IMR-90 (cell line): ENCODE measurements at regions not wholly inside any gene's neighbourhood (a gene's known extent, or its start where the extent isn't known, plus 50 kb on each side); places are given as distances from the start of the nearest gene placed in this dataset.

Experiments
- ATAC-seq: fragments of 200-7000 bp; cut with Tn5 transposase; 2 replicates; pipeline ENCODE4 v1.9.1; 2020; ENCODE audit warnings: low read depth, mild to moderate bottlenecking, moderate library complexity
- BruUV-seq: library from RNA; stranded (reverse); fragments of 400-500 nt; replicated peaks from 2 replicates; lab custom pipeline; 2021; lab: Mats Ljungman, UMichigan
- CTCF ChIA-PET: fragments of 300-600 bp; formaldehyde crosslinking; extraction: SDS; loops from one replicate; lab custom pipeline; 2021; ENCODE audit warnings: antibody characterized with exemption; lab: Yijun Ruan, JAX
- POLR2A ChIA-PET: fragments of 300-600 bp; sonication (Branson Sonifier 250); formaldehyde crosslinking; loops from one replicate; lab custom pipeline; 2022; ENCODE audit warnings: antibody characterized with exemption; ENCODE audit not compliant: unreplicated experiment; lab: Charles Lee
- DNase-seq: peaks from one replicate; pipeline ENCODE4 v3.0.0; 2013
- H2AFZ ChIP-seq: replicated peaks from 2 replicates; pipeline ENCODE3; 2013; ENCODE audit warnings: low read length, mild to moderate bottlenecking; ENCODE audit not compliant: poor library complexity
- H2AK5ac ChIP-seq: 2 replicates; pipeline ENCODE4 v1.6.1; 2013; ENCODE audit warnings: low read depth, low read length, inconsistent platforms
- H2AK9ac ChIP-seq: replicated peaks from 2 replicates; pipeline ENCODE3; 2013; ENCODE audit warnings: mild to moderate bottlenecking, low read depth, low read length, moderate library complexity; ENCODE audit not compliant: poor library complexity
- H2BK120ac ChIP-seq: 2 replicates; pipeline ENCODE4 v1.6.1; 2013; ENCODE audit warnings: low read depth, low read length, inconsistent platforms
- H2BK15ac ChIP-seq: 3 replicates; pipeline ENCODE4 v1.6.1; 2013; ENCODE audit warnings: low read depth, low read length, inconsistent platforms
- H2BK20ac ChIP-seq: 2 replicates; pipeline ENCODE4 v1.6.1; 2013; ENCODE audit warnings: low read depth, mild to moderate bottlenecking, inconsistent platforms, low read length, moderate library complexity
- H2BK5ac ChIP-seq: 2 replicates; pipeline ENCODE4 v1.6.1; 2013; ENCODE audit warnings: mild to moderate bottlenecking, low read depth, low read length, inconsistent platforms; ENCODE audit not compliant: poor library complexity, severe bottlenecking
- H3K14ac ChIP-seq: replicated peaks from 2 replicates; pipeline ENCODE4 v1.6.1; 2013; ENCODE audit warnings: low read depth, low read length, inconsistent platforms
- H3K18ac ChIP-seq: 2 replicates; pipeline ENCODE4 v1.6.1; 2013; ENCODE audit warnings: low read depth, low read length, control low read depth
- H3K23ac ChIP-seq: 2 replicates; pipeline ENCODE4 v1.6.1; 2013; ENCODE audit warnings: low read depth, low read length, inconsistent platforms
- H3K27ac ChIP-seq: 2 replicates; pipeline ENCODE4 v1.5.1; 2013; ENCODE audit warnings: mild to moderate bottlenecking, control low read depth, low read length; ENCODE audit not compliant: insufficient read depth
- H3K27me3 ChIP-seq: 2 replicates; pipeline ENCODE4 v1.6.1; 2013; ENCODE audit warnings: low read length; ENCODE audit not compliant: control insufficient read depth, insufficient read depth
- H3K36me3 ChIP-seq: 2 replicates; pipeline ENCODE4 v1.6.1; 2013; ENCODE audit warnings: low read length, mixed read lengths; ENCODE audit not compliant: control insufficient read depth, insufficient read depth
- H3K4ac ChIP-seq: 2 replicates; pipeline ENCODE4 v1.6.1; 2013; ENCODE audit warnings: low read depth, low read length, inconsistent platforms
- H3K4me1 ChIP-seq: 2 replicates; pipeline ENCODE4 v1.6.1; 2013; ENCODE audit warnings: low read length, mixed read lengths; ENCODE audit not compliant: control insufficient read depth, insufficient read depth
- H3K4me2 ChIP-seq: 2 replicates; pipeline ENCODE4 v1.6.1; 2013; ENCODE audit warnings: low read depth, mild to moderate bottlenecking, control low read depth, low read length, moderate library complexity
- H3K4me3 ChIP-seq: 2 replicates; pipeline ENCODE4 v1.5.1; 2013; ENCODE audit warnings: low read depth, mild to moderate bottlenecking, control low read depth, low read length, moderate library complexity; ENCODE audit not compliant: insufficient read depth
- H3K56ac ChIP-seq: 2 replicates; pipeline ENCODE4 v1.6.1; 2013; ENCODE audit warnings: low read length, inconsistent platforms; ENCODE audit not compliant: insufficient read depth; ENCODE audit errors: extremely low read depth
- H3K79me1 ChIP-seq, 2 experiments: 2 replicates each; pipeline ENCODE4 v1.6.1; 2013; ENCODE audit warnings: low read length in 2 of 2, inconsistent platforms in 1 of 2, low read depth in 1 of 2
- H3K9ac ChIP-seq: 2 replicates; pipeline ENCODE4 v1.6.1; 2013; ENCODE audit warnings: low read depth, low read length, control low read depth
- H3K9me1 ChIP-seq: 2 replicates; pipeline ENCODE4 v1.6.1; 2013; ENCODE audit warnings: low read length, inconsistent platforms; ENCODE audit not compliant: insufficient read depth
- H3K9me3 ChIP-seq: 2 replicates; pipeline ENCODE4 v1.6.1; 2013; ENCODE audit warnings: low read length; ENCODE audit not compliant: control insufficient read depth, insufficient read depth
- H4K20me1 ChIP-seq: 2 replicates; pipeline ENCODE4 v1.6.1; 2013; ENCODE audit warnings: low read length, inconsistent platforms; ENCODE audit not compliant: insufficient read depth
- H4K5ac ChIP-seq: 2 replicates; pipeline ENCODE4 v1.6.1; 2013; ENCODE audit warnings: mild to moderate bottlenecking, low read depth, low read length, control low read depth
- H4K8ac ChIP-seq, 2 experiments: 2 replicates each; pipeline ENCODE4 v1.6.1; 2013; ENCODE audit warnings: low read depth in 2 of 2, low read length in 2 of 2, control low read depth in 1 of 2, inconsistent platforms in 1 of 2
- H4K91ac ChIP-seq: 2 replicates; pipeline ENCODE4 v1.6.1; 2013; ENCODE audit warnings: low read depth, low read length, inconsistent platforms; ENCODE audit not compliant: insufficient read depth
- CEBPB ChIP-seq: IDR thresholded peaks from 2 replicates; pipeline ENCODE4 v1.6.1; 2012; ENCODE audit warnings: low read depth, low read length, improper control_type of control experiment
- FOS ChIP-seq: fragments of 150-350 bp; IDR thresholded peaks from 2 replicates; pipeline ENCODE4 v1.6.1; 2016; ENCODE audit warnings: low read depth, low read length
- NFE2L2 ChIP-seq: fragments of 150-350 bp; IDR thresholded peaks from 2 replicates; pipeline ENCODE4 v1.6.1; 2016; ENCODE audit warnings: low read depth, mild to moderate bottlenecking, low read length
- dilution Hi-C: fragments of 300-500 bp; cut with HindIII; formaldehyde crosslinking; loops from one replicate; pipeline ENCODE4 v1.14.3; 2018; ENCODE audit warnings: low sequenced_read_pairs; ENCODE audit not compliant: unreplicated experiment
- in situ Hi-C: fragments of 300-500 bp; cut with MboI; formaldehyde crosslinking; loops from 3 replicates; pipeline ENCODE4 v1.14.3; 2019; ENCODE audit warnings: low sequenced_read_pairs, inconsistent platforms, mixed read lengths
- intact Hi-C: fragments of 100-400 bp; cut with micrococcal nuclease; formaldehyde crosslinking; loops from 2 replicates; pipeline ENCODE4 v1.10.0; 2022

DNA sequence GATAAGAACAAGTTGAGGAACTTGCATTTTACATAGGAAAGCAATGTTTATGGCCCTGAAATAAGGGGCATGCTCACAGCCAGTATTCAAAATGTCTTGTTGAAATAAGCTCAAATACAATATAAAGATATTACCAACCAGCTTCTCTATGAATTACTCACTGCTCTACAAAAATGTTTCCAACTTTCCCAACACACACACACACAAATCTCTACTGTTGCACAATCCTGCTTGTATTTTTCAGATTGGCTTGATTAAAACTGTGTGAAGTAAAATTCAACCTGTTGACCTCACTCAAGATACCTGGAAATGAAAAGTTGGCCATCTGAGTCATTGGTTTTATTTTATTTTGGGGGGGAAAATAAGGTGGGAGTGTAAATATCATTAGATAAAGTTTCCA lies 128.6 kb downstream of the CHIC2 start:
- no peak for ATAC-seq
- Histone ChIP-seq H2BK20ac (no peak overlapping the region), H3K9me1 (peaks cover 12% of the 10 kb centered on the region), H3K4me1 (peaks cover 18% of the 10 kb centered on the region), H3K9me3 (no peaks in the 10 kb centered on the region; the same call in 1 of the 2 replicates), H3K79me1 (peaks cover 0 to 8% of the 10 kb centered on the region in 2 experiments; a peak in 1 of 4 replicates), H3K36me3 (no peaks in the 10 kb centered on the region), H3K23ac (no peak overlapping the region), H3K27ac (no peak overlapping the region), H2AFZ (no peak overlapping the region), H4K91ac (no peak overlapping the region), H3K9ac (no peak overlapping the region), H3K4me2 (no peak overlapping the region), H3K4ac (no peak overlapping the region), H3K56ac (no peak overlapping the region), H2BK5ac (peak overlapping the region; percentile 17), H3K14ac (no peak overlapping the region), H2BK15ac (no peak overlapping the region), H2AK5ac (no peak overlapping the region), H4K20me1 (no peaks in the 10 kb centered on the region), H4K8ac (no peak overlapping the region), H4K5ac (no peak overlapping the region), H2BK120ac (no peak overlapping the region), H3K4me3 (no peak overlapping the region), H3K18ac (no peak overlapping the region; the same call in 1 of the 2 replicates), H3K27me3 (no peaks in the 10 kb centered on the region), H2AK9ac (no peak overlapping the region)
- CTCF ChIA-PET, result no interaction called here
- DNase-seq, result peak; percentile 84
- POLR2A ChIA-PET, result no interaction called here
- TF ChIP-seq CEBPB (peak; percentile 99), FOS (peak; percentile 29; the same call in 1 of the 2 replicates), NFE2L2 (no peak)
- BruUV-seq, result no TSS peak
- intact Hi-C loops, result no loop called here
- dilution Hi-C loops, result no loop called here
- in situ Hi-C loops, result no loop called here
